Panc1 (cell line): ENCODE measurements at regions not wholly inside any gene's neighbourhood (a gene's known extent, or its start where the extent isn't known, plus 50 kb on each side); places are given as distances from the start of the nearest gene placed in this dataset.

Source experiments
- ATAC-seq: fragments of 200-7000 bp; cut with Tn5 transposase; 2 replicates; pipeline ENCODE4 v1.9.1; 2020; ENCODE audit warnings: mild to moderate bottlenecking, moderate library complexity
- BruUV-seq: library from RNA; stranded (reverse); fragments of 400-500 nt; replicated peaks from 2 replicates; lab custom pipeline; 2021; lab: Mats Ljungman, UMichigan
- CTCF ChIA-PET: fragments of 300-600 bp; sonication (Branson Sonifier 250); formaldehyde crosslinking; loops from one replicate; lab custom pipeline; 2022; ENCODE audit warnings: antibody characterized with exemption; lab: Charles Lee
- POLR2A ChIA-PET: fragments of 300-600 bp; sonication (Branson Sonifier 250); formaldehyde crosslinking; loops from one replicate; lab custom pipeline; 2022; ENCODE audit warnings: antibody characterized with exemption; lab: Charles Lee
- DNase-seq: peaks from one replicate; pipeline ENCODE4 v3.0.0-alpha.2; 2010; ENCODE audit warnings: low read depth, low spot score
- H3K27ac ChIP-seq: 2 replicates; pipeline ENCODE4 v1.5.1; 2011; ENCODE audit warnings: mild to moderate bottlenecking, low read length, inconsistent platforms
- H3K27me3 ChIP-seq: fragments of 200-500 bp; sonication (Bioruptor generic); 2 replicates; pipeline ENCODE4 v1.6.0; 2014; ENCODE audit warnings: low read length, inconsistent platforms; ENCODE audit not compliant: control insufficient read depth, insufficient read depth
- H3K36me3 ChIP-seq: fragments of 200-500 bp; sonication (Bioruptor generic); 2 replicates; pipeline ENCODE4 v1.5.1; 2014; ENCODE audit warnings: inconsistent platforms, mild to moderate bottlenecking, low read length, moderate library complexity; ENCODE audit not compliant: control insufficient read depth, insufficient read depth
- H3K4me1 ChIP-seq: 2 replicates; pipeline ENCODE4 v1.5.1; 2011; ENCODE audit warnings: inconsistent platforms, mild to moderate bottlenecking, low read length, moderate library complexity; ENCODE audit not compliant: control insufficient read depth, insufficient read depth
- H3K4me3 ChIP-seq, 2 experiments: 2 replicates each; pipeline ENCODE4 v1.5.1; 2011 to 2012; ENCODE audit warnings: low read depth in 2 of 2, low read length in 2 of 2, mild to moderate bottlenecking in 2 of 2, inconsistent platforms in 1 of 2, moderate library complexity in 1 of 2
- H3K9me3 ChIP-seq: fragments of 200-500 bp; sonication (Bioruptor generic); 2 replicates; pipeline ENCODE4 v1.5.1; 2014; ENCODE audit warnings: low read depth, mild to moderate bottlenecking, inconsistent platforms, low read length, moderate library complexity; ENCODE audit not compliant: control insufficient read depth, insufficient read depth
- POLR2AphosphoS5 ChIP-seq: IDR thresholded peaks from 2 replicates; pipeline ENCODE4 v1.6.1; 2012; ENCODE audit warnings: mild to moderate bottlenecking, low read depth, low read length, moderate library complexity
- SIN3A ChIP-seq: IDR thresholded peaks from 2 replicates; pipeline ENCODE4 v1.6.1; 2012; ENCODE audit warnings: low read depth, mild to moderate bottlenecking, low read length, moderate library complexity, borderline replicate concordance; ENCODE audit not compliant: insufficient read depth
- TCF7L2 ChIP-seq: IDR thresholded peaks from 2 replicates; pipeline ENCODE4 v1.6.1; 2011; ENCODE audit warnings: mild to moderate bottlenecking, low read depth, low read length, inconsistent platforms
- in situ Hi-C: cut with HindIII; loops from 2 replicates; pipeline ENCODE4 v1.10.0; 2016; ENCODE audit warnings: low sequenced_read_pairs, low pct_unique_long_range_greater_than_20kb
- intact Hi-C: fragments of 100-400 bp; cut with micrococcal nuclease; formaldehyde crosslinking; loops from one replicate; pipeline ENCODE4 v1.10.0; 2022; ENCODE audit not compliant: unreplicated experiment
- TF ChIP-seq, protein P1 (sequence below): fragments of 450-650 bp; IDR thresholded peaks from 2 replicates; pipeline ENCODE4 v1.5.1; 2017; ENCODE audit warnings: mild to moderate bottlenecking
- TF ChIP-seq, protein P2 (sequence below), 2 experiments: IDR thresholded peaks; 2 replicates each; pipeline ENCODE4 v1.6.1; 2011 to 2012; ENCODE audit warnings: low read depth in 2 of 2, control low read depth in 1 of 2, low read length in 1 of 2, mild to moderate bottlenecking in 1 of 2, moderate library complexity in 1 of 2; ENCODE audit not compliant: insufficient read depth in 1 of 2

DNA sequence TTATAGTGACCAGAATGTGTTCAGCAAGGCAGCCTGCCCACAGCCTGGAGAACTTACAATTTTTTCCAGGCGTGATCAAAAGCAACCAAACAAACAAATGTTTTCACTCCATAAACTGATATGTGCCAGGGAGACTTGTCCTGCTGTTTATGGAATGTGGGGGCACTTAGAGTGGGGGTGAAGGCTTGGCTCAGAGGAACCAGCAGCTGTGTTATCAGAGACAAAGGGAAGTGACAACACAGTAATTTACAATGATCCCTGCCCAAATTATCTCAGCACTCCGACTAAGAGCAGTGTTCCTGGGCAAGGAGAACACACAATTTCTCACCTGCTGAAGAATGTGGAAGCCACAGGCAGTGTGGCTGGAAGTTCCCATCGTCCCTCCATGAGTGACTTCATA, 429.1 kb upstream of the IRX4 start:
- H3K4me1 ChIP-seq, result no peaks in the 10 kb centered on the region
- POLR2A ChIA-PET, result no interaction called here
- DNase-seq, result no peak
- no peak overlapping the region for H3K27ac ChIP-seq
- intact Hi-C loops, result no loop called here
- BruUV-seq, result no TSS peak
- H3K9me3 ChIP-seq, result no peaks in the 10 kb centered on the region; the same call in 1 of the 2 replicates
- TF ChIP-seq, protein P1, sequence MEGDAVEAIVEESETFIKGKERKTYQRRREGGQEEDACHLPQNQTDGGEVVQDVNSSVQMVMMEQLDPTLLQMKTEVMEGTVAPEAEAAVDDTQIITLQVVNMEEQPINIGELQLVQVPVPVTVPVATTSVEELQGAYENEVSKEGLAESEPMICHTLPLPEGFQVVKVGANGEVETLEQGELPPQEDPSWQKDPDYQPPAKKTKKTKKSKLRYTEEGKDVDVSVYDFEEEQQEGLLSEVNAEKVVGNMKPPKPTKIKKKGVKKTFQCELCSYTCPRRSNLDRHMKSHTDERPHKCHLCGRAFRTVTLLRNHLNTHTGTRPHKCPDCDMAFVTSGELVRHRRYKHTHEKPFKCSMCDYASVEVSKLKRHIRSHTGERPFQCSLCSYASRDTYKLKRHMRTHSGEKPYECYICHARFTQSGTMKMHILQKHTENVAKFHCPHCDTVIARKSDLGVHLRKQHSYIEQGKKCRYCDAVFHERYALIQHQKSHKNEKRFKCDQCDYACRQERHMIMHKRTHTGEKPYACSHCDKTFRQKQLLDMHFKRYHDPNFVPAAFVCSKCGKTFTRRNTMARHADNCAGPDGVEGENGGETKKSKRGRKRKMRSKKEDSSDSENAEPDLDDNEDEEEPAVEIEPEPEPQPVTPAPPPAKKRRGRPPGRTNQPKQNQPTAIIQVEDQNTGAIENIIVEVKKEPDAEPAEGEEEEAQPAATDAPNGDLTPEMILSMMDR, result no peak
- TF ChIP-seq, protein P2, sequence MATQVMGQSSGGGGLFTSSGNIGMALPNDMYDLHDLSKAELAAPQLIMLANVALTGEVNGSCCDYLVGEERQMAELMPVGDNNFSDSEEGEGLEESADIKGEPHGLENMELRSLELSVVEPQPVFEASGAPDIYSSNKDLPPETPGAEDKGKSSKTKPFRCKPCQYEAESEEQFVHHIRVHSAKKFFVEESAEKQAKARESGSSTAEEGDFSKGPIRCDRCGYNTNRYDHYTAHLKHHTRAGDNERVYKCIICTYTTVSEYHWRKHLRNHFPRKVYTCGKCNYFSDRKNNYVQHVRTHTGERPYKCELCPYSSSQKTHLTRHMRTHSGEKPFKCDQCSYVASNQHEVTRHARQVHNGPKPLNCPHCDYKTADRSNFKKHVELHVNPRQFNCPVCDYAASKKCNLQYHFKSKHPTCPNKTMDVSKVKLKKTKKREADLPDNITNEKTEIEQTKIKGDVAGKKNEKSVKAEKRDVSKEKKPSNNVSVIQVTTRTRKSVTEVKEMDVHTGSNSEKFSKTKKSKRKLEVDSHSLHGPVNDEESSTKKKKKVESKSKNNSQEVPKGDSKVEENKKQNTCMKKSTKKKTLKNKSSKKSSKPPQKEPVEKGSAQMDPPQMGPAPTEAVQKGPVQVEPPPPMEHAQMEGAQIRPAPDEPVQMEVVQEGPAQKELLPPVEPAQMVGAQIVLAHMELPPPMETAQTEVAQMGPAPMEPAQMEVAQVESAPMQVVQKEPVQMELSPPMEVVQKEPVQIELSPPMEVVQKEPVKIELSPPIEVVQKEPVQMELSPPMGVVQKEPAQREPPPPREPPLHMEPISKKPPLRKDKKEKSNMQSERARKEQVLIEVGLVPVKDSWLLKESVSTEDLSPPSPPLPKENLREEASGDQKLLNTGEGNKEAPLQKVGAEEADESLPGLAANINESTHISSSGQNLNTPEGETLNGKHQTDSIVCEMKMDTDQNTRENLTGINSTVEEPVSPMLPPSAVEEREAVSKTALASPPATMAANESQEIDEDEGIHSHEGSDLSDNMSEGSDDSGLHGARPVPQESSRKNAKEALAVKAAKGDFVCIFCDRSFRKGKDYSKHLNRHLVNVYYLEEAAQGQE (IDR thresholded peaks at IDR 0.05; ENCODE audit: insufficient read depth in 1 of 2, low read depth in 2 of 2, low read length in 1 of 2), result no peak
- no peak for TF ChIP-seq POLR2AphosphoS5
- no peak for TF ChIP-seq SIN3A
- TF ChIP-seq TCF7L2, result no peak
- no peaks in the 10 kb centered on the region for H3K27me3 ChIP-seq
- ATAC-seq, result no peak
- no peak overlapping the region for H3K4me3 ChIP-seq
- no peaks in the 10 kb centered on the region for H3K36me3 ChIP-seq
- in situ Hi-C loops, result no loop called here
- CTCF ChIA-PET, result no interaction called here

DNA sequence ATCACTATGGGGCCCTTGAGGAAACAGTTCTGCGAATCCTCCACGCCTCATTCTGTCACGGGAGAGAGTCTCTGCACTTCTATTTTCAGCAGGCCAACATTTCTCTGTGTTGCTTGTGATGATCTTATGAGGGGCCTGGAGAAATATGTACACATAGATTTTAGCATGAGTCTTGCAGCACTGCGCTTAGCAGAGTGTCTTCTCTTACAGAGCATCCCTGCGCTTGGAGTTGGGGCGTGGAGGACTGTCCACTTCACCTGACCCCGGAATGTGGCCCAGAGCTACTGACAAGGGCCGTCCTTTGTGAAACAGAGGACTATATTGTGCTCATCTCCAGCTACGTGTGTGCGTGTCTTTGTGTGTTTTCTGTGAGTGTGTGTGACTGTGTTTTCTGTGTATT, 428.2 kb upstream of the IRX4 start:
- no peaks in the 10 kb centered on the region; the same call in 1 of the 2 replicates for H3K9me3 ChIP-seq
- BruUV-seq, result no TSS peak

More for the DNA sequence above, 428.2 kb upstream of the IRX4 start:
- ATAC-seq (no peak), DNase-seq (no peak)
- Histone ChIP-seq H3K36me3 (no peaks in the 10 kb centered on the region), H3K27ac (no peak overlapping the region), H3K4me3 (no peak overlapping the region), H3K27me3 (no peaks in the 10 kb centered on the region), H3K4me1 (no peaks in the 10 kb centered on the region)
- intact Hi-C loops, result no loop called here
- CTCF ChIA-PET, result no interaction called here
- POLR2A ChIA-PET, result no interaction called here
- in situ Hi-C loops, result no loop called here
- TF ChIP-seq, protein P2 (IDR thresholded peaks at IDR 0.05; ENCODE audit: insufficient read depth in 1 of 2, low read depth in 2 of 2, low read length in 1 of 2), result no peak
